ENCODE measurements at regions not wholly inside any gene's neighbourhood (a gene's known extent, or its start where the extent isn't known, plus 50 kb on each side); places are given as distances from the start of the nearest gene placed in this dataset.

GRCh38 chr2:122955776-122956175 is 1069.3 kb upstream of the CNTNAP5 start:
- DNase-seq, result no peak

GRCh38 chr2:122960759-122961641 is 1064.1 kb upstream of the CNTNAP5 start:
- DNase-seq, result no peak

DNA sequence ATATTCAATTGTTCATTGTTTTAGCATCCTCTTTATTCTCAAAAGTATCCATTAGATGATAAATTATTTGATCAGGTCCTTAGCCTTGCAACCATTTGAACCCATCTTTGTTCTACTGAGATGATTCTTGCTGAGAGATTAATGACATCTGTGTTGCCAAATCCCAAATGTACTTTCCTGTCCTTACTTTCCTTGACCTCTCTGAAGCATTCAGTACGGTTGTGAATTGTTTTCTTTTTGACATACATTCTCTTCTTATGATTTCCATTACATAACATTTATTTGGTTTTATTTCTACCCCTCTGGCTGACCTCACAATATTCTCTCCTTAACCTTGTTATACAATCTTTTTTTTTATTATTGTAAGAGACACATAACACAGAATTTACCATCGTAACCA is 1058.6 kb upstream of the CNTNAP5 start:
- no peak for DNase-seq

GRCh38 chr2:122977580-122977979 is 1047.5 kb upstream of the CNTNAP5 start:
- DNase-seq, result no peak

GRCh38 chr2:122980671-122981070 is 1044.4 kb upstream of the CNTNAP5 start:
- no peak for DNase-seq

GRCh38 chr2:122982936-122983335 is 1042.2 kb upstream of the CNTNAP5 start:
- DNase-seq, result no peak

- DNase-seq, result no peak
These were observed 1036.5 kb upstream of the CNTNAP5 start for GRCh38 chr2:122988395-122989221.

- no peak for DNase-seq
These were observed 1031.5 kb upstream of the CNTNAP5 start for GRCh38 chr2:122993592-122993991.

DNA sequence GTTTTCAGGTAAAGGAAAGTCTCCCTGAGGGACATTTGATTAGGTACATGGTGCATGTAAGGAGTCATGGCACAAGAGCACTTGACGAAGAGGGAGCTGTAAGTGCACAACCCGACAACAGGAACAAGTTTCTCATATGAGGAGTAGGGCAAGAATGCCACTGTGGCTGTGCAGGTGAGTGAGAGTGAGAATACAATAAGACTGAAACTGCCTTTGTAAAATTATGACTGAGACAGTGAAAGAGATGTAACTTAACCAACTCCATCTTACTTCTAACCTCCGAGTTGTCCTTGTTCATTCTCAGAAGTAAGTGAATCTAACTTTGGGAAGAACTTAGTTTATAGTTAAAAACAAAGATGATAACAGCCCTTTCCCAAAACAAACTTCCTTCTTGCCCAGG is 1025.8 kb upstream of the CNTNAP5 start:
- DNase-seq, result no peak

DNA sequence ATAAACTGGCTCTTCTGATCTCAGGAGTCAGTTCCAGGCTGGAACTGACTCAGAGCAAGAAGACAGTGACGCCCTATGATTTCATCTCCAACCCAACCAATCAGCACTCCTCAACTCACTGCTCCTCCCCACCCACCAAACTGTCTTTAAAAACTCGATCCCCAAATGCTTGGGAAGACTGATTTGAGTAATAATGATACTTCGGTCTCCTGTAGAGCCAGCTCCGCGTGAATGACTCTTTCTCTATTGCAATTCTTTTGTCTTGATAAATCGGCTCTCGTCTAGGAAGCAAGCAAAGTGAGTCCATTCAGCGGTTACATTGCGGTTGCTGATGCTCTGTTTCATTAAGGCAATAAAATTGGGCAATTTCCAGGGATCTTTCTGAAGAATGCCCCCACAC is 1025.3 kb upstream of the CNTNAP5 start:
- DNase-seq, result no peak

DNA sequence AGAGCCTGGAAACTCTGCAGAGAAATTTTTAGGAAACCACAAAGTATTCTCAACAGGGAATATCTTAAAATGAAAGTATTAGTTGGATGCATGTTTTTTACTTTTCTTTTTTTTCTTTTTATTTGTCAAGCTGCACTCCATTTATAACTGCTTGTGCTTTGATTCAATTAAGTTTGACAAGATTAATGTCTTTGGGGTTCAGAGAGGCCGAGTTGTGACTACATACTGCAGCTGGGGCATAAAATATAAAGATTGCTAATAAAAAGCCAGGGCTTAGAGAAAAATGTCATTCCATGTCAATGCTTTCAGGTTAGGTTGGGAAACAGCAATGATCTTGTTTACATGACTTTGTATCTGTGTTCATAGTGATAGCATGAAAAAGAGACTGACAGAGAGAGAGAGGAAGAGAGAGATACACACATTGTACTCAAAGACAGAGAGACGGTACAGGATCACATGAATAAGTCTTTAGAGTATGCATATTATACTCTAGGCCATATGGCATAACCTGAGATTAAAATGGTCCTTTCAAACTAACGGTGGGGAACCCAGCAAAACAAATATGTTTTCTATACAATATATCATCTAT is 1022.3 kb upstream of the CNTNAP5 start:
- no peak for DNase-seq

DNA sequence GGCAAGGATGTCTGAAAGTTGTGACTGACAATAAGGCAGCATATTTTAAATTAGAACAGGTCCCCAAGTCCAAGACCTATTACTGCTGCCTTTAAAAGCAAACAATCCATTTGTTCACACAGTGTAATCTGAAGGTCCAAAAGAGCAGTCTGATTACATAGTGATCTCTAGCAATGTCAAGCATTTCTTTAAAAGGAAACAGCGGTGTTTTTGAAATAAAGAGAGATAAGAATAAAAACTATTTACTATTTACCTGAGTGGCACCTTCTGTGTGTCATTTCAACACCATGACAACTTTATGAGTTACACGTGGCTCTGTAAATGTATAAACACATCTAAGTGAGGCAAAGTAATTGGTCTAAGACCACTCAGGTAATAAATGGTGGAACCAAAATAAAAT is 1009.9 kb upstream of the CNTNAP5 start:
- no peak for DNase-seq

- no peak for DNase-seq
These were observed 989.5 kb upstream of the CNTNAP5 start for GRCh38 chr2:123035541-123035940.

- DNase-seq, result no peak
These were observed 988.8 kb upstream of the CNTNAP5 start for GRCh38 chr2:123036300-123036699.

GRCh38 chr2:123040506-123040905 is 984.6 kb upstream of the CNTNAP5 start:
- DNase-seq, result no peak

DNA sequence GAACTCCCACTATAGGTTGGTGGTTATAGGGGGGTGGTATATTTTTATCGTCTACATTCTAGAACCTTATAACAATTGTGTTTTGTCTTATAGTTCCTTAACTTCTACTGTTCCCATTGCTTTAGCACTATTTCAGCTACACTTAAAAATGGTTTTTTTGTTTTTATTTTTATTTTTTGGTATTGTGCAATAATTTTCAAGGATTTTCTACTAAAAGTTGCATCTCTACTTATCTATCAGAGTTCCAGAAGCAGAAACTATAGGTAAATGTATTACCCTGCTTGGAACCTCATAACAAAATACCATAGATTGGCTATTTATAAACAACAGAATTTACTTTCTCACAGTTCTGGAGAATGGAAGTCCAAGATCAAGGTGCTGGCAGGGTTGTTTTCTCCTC is 981.6 kb upstream of the CNTNAP5 start:
- no peak for DNase-seq

DNA sequence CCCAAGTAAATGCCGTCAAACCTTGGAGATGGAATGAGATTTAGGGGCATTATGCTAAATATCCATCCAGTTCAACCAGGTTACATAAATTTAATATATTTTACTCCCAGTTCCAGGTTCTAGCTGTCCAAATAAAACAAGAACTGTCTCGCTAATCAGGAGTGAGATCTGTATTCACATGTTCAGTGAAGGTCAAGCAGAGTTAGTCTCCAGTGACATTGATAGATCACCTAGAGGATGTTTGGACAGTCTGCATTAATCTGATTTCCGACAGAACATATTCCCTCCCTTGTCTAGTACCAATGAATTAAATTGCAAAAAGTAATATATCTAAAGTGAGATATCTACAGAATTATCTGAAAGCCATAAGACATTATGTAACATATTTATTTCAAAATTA is 979.4 kb upstream of the CNTNAP5 start:
- no peak for DNase-seq

GRCh38 chr2:123047186-123047585 is 977.9 kb upstream of the CNTNAP5 start:
- DNase-seq, result no peak

DNA sequence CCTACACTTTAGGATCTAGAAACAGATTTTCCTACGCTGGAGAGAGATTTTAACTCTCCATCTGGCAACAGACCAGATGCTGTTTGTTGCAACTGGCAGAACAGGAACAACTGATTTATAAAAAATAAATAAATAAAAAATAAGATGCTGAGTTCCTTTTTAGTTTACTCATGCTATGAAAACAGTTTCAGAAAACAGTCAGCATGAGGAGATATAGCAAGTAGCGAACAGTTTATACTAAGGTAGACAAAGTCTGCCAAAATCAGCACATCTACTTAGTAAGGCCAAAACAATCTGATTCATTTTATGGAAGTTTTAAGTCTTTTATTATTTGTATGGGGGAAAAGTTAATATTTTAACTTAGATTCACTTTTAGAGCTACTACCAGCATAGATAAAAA is 974.0 kb upstream of the CNTNAP5 start:
- DNase-seq, result no peak

DNA sequence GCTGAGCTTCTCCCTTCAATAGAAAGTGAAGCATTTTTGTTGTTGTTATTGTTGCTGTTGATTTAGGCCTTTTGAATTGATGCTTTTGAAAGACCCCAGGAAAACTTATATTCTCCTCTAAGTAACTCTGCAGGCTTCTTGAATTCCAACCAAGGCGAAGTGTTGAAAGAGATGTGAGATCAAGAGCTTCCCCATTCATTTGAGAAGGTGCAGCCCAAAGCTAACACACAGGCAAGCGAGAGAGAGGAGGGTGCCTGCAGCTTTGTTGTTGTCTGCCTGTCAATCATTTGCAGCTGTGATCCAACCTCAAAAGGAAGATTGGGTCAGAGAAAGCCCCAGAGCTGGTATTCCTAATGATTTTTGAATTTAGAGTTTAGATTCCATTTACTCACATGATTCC is 963.6 kb upstream of the CNTNAP5 start:
- DNase-seq, result no peak

- DNase-seq, result no peak
These were observed 951.7 kb upstream of the CNTNAP5 start for GRCh38 chr2:123073371-123073770.

DNA sequence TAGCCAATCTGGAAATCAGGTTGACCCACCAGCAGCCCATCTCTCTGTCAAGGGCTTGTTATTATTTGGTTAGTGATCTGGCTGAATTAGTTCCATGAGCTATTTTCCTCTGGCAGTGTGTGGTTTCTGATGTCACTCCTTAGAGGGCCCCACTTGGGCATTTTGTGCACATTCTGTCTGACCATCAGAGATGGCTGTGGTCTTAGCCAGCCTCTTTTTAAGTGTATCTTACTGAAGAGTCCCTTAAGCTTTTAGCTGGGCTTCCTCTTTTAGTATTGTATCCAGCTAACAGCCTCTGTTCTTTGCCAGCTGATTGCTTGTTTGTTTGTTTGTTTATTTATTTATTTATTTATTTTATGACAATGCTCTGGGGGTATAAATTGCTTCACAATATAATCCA is 951.1 kb upstream of the CNTNAP5 start:
- DNase-seq, result no peak

- no peak for DNase-seq
These were observed 948.0 kb upstream of the CNTNAP5 start for GRCh38 chr2:123077101-123077500.

DNA sequence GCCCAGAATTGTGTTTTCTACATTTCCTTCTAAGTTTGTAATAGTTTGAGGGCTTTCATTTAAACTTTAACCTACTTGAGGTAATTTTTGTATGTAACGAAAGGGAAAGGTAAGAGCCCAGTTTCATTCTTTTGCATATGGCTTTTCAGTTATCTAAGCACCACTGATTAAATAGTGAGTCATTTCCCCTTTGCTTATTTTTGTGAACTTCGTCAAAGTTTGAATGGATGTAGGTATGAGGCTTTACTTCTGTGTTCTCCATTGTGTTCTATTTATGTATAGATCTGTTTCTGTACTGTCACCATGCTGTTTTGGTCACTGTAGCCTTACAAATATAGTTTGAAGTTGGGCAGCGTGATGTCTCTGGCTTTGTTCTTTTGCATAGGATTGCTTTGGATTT is 944.8 kb upstream of the CNTNAP5 start:
- DNase-seq, result no peak

Data from CD4-positive, alpha-beta T cell treated with Interleukin-10 for 1 hour (primary cell).